Chondrocyte (in vitro differentiated cells): ENCODE measurements at regions not wholly inside any gene's neighbourhood (a gene's known extent, or its start where the extent isn't known, plus 50 kb on each side); places are given as distances from the start of the nearest gene placed in this dataset.

Experiments
- DNase-seq: peaks from one replicate; pipeline ENCODE4 v3.0.0; 2021; ENCODE audit warnings: mixed read lengths, low spot score
- H3K27ac Mint-ChIP-seq: one replicate; pipeline ENCODE4 v1.8.0; 2021; ENCODE audit warnings: mild to moderate bottlenecking, moderate library complexity, mixed read lengths; ENCODE audit not compliant: unreplicated experiment
- H3K27me3 Mint-ChIP-seq: 2 replicates; pipeline ENCODE4 v1.8.0; 2021; ENCODE audit warnings: low read depth, mixed read lengths
- H3K36me3 Mint-ChIP-seq: 2 replicates; pipeline ENCODE4 v1.8.0; 2021; ENCODE audit warnings: low read depth, mixed read lengths
- H3K4me1 Mint-ChIP-seq: 2 replicates; pipeline ENCODE4 v1.8.0; 2021; ENCODE audit warnings: low read depth, mild to moderate bottlenecking, mixed read lengths
- H3K4me3 Mint-ChIP-seq: one replicate; pipeline ENCODE4 v1.8.0; 2021; ENCODE audit warnings: mild to moderate bottlenecking, moderate library complexity, mixed read lengths; ENCODE audit not compliant: unreplicated experiment
- H3K9me3 Mint-ChIP-seq: 2 replicates; pipeline ENCODE4 v1.8.0; 2021; ENCODE audit warnings: low read depth, mixed read lengths
- CTCF ChIP-seq: fragments of 200-600 bp; sonication (generic); IDR thresholded peaks from 2 replicates; pipeline ENCODE4 v1.5.0; 2021; ENCODE audit warnings: antibody characterized with exemption, mild to moderate bottlenecking, moderate library complexity

- Mint-ChIP-seq H3K36me3 (no peaks in the 10 kb centered on the region), H3K4me1 (peaks cover 10% of the 10 kb centered on the region), H3K27ac (no peak overlapping the region), H3K27me3 (no peaks in the 10 kb centered on the region), H3K4me3 (no peak overlapping the region), H3K9me3 (no peaks in the 10 kb centered on the region)
- no peak for DNase-seq
- TF ChIP-seq CTCF: no peak
Observed at GRCh38 chr4:181599134-181599533, 644.1 kb upstream of the TENM3 start.

GRCh38 chr4:181601103-181601502 is 642.1 kb upstream of the TENM3 start:
- no peak for TF ChIP-seq CTCF
- H3K4me1 Mint-ChIP-seq: peaks cover 10% of the 10 kb centered on the region
- H3K36me3 Mint-ChIP-seq: no peaks in the 10 kb centered on the region
- no peaks in the 10 kb centered on the region for H3K9me3 Mint-ChIP-seq
- DNase-seq: no peak
- no peak overlapping the region for H3K27ac Mint-ChIP-seq
- H3K27me3 Mint-ChIP-seq: no peaks in the 10 kb centered on the region
- no peak overlapping the region for H3K4me3 Mint-ChIP-seq

- no peak overlapping the region for H3K4me3 Mint-ChIP-seq
- H3K9me3 Mint-ChIP-seq: no peaks in the 10 kb centered on the region
- TF ChIP-seq CTCF: no peak
- no peak for DNase-seq
- no peaks in the 10 kb centered on the region for H3K36me3 Mint-ChIP-seq
- H3K4me1 Mint-ChIP-seq: peaks cover 3% of the 10 kb centered on the region
- no peaks in the 10 kb centered on the region for H3K27me3 Mint-ChIP-seq
- no peak overlapping the region for H3K27ac Mint-ChIP-seq
Observed at GRCh38 chr4:181604546-181604945, 638.7 kb upstream of the TENM3 start.

- Mint-ChIP-seq H3K27ac (no peak overlapping the region), H3K27me3 (no peaks in the 10 kb centered on the region), H3K9me3 (no peaks in the 10 kb centered on the region), H3K36me3 (no peaks in the 10 kb centered on the region), H3K4me3 (no peak overlapping the region), H3K4me1 (peaks cover 3% of the 10 kb centered on the region)
- no peak for TF ChIP-seq CTCF
- DNase-seq: no peak
Observed at GRCh38 chr4:181606300-181606699, 636.9 kb upstream of the TENM3 start.

- H3K36me3 Mint-ChIP-seq: no peaks in the 10 kb centered on the region
- no peak overlapping the region for H3K4me3 Mint-ChIP-seq
- no peaks in the 10 kb centered on the region for H3K9me3 Mint-ChIP-seq
- no peak for TF ChIP-seq CTCF
- no peaks in the 10 kb centered on the region for H3K27me3 Mint-ChIP-seq
- peaks cover 5% of the 10 kb centered on the region for H3K4me1 Mint-ChIP-seq
- no peak for DNase-seq
- no peak overlapping the region for H3K27ac Mint-ChIP-seq
Observed at GRCh38 chr4:181608181-181608580, 635.0 kb upstream of the TENM3 start.
